ENCODE measurements at regions not wholly inside any gene's neighbourhood (a gene's known extent, or its start where the extent isn't known, plus 50 kb on each side); places are given as distances from the start of the nearest gene placed in this dataset.

- TF ChIP-seq CTCF (IDR thresholded peaks at IDR 0.05) (no peak), POLR2A (IDR thresholded peaks at IDR 0.05) (no peak)
Measured at GRCh38 chr13:40261947-40262346, 404.5 kb downstream of the FOXO1 start.

All from right lobe of liver (tissue), 4 donors.